Stimulated activated CD4-positive, alpha-beta T cell treated with anti-CD3 and anti-CD28 coated beads, Interleukin-1b, Interleukin-23, amount 100 ng/mL, for 48 hours (primary cell): ENCODE measurements at regions not wholly inside any gene's neighbourhood (a gene's known extent, or its start where the extent isn't known, plus 50 kb on each side); places are given as distances from the start of the nearest gene placed in this dataset.
"Not testable (repeated sequence)": the region's sequence is repeated elsewhere in the genome, so short reads cannot be mapped to it uniquely, and the experiment has no call there.

Source experiments
- DNase-seq: peaks from one replicate; pipeline ENCODE4 v3.0.0-alpha.2; 2020

DNA sequence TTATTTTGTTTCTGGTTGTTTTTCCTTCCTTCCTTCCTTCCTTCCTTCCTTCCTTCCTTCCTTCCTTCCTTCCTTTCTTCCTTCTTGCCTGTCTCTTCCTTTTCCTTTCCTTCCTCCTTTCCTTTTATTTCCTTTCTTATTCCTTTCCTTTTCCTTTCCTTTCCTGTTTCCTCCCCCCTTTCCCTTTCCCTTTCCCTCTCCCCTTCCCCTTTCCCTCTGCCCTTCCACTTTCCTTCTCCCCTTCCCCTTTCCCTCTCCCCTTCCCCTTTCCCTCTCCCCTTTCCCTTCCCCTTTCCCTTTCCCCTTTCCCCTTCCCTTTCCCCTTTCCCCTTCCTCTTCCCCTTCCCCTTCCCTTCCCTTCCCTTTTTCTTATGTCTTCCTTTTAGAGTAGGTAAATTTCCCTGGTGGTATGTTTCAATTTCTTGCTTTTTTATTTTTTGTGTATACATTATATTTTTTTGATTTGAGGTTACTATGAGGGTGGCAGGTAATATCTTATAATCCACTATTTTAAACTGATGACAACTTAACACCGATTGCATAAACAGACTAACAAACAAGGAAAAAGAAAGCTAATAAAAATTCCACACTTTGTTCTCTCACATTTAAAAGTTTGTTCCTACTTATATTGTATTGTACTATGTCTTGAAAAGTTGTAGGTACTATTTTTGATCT, 311.0 kb upstream of the FSHR start:
- no peak for DNase-seq

DNA sequence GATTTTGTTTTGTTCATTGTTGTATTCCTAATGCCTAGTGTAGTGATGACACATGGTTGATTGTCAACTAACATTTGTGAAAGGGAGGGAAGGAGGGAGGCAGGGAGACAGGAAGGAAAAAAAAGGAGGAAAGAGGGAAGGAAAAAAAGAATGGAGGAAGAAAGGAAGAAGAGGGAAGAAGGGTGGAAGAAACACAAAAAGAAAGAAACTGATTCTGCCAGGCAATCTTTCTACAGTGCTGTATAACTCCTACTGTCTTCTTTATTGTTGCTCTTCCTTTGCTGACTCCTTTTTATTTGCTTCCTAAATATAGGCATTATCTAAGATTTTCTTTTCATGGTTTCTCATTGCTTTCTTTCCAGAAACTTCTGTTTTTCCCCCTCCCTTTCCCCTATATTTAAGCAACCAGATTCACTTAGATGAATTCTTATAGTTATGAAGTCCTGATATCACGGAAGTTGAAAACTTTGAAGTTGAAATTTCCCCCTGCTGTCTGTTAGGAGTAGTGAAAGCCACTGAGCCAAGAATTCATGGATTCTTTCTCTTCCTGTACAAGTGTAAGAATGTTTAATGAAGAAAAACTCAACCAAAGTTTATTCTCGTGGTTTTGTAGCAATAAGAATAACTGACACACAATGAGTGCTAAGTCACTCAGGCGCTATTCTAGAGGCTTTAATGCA, 305.1 kb upstream of the FSHR start:
- DNase-seq = no peak

DNA sequence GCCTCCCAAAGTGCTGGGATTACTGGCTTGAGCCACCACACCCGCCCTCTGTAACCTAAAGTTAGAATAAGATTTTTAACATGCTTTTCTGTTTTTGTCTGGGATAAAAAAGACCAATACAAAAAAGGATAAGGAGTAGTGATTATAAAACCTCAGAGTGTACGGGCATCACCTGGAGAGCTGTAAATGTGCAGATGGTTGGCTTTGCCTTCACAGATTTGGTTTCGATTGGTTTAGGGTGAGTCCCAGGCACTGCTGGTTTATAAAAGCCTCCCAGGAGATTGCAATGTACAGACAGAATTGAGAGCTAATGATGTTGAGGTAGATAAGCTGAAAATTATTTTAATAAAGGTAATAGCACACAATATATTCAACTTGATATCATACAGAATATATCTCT, 289.7 kb upstream of the FSHR start:
- DNase-seq = no peak

DNA sequence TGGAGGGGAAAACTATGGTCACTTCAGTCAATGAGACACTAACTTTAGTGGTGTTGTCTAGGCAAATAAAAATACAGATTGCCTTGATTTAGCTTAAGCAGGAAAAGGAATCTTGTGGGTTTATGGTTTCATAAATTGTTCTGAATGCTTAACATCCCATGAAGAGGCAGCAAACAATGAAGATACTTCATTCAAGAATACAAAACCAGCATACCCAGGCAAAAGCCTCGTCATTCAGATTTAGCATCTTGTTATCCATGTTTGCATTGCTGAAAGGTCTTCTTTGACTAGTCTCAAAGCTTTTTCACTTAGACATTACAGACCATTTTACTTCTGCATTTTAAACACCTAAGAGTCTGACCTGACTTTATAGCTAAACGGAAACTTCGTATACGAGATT, 272.7 kb upstream of the FSHR start:
- no peak for DNase-seq

DNA sequence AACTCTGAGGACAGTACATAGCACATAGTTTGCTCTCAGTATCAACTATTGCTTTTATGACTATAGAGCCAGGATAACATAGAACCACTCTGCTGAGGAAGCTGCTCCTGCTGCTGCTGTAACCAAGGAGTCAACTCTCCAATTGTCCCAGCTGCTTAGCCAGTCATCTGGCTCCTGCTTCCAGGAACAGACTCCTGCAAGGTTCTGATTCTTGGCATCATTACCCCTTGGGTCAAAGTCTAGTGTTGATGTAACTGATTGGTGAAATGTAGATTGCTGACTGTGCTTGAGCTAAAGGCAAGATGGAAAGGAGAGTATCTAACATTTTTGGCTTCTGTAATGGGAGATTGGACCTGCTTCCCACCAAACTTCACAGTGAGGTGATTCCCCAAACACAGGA, 261.9 kb upstream of the FSHR start:
- no peak for DNase-seq

DNA sequence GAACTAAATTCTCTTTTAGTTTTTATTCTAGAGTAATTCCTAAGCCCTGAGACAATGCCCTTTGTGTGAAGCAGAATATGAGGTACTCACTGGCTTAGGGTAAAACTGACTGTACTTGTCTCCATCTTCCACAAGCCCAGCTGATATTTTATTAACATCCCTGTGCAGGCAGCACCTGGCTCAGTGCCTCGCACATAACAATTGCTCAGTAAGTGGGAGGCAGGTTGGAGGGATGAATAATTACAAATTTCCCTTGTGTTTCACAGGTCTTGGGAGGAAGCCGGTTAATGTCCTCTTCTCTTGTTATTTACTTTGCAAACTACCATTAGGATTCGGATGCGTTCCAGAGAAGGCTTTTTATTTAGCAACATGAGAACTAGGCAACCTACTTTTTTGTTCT, 249.8 kb upstream of the FSHR start:
- DNase-seq = no peak

DNA sequence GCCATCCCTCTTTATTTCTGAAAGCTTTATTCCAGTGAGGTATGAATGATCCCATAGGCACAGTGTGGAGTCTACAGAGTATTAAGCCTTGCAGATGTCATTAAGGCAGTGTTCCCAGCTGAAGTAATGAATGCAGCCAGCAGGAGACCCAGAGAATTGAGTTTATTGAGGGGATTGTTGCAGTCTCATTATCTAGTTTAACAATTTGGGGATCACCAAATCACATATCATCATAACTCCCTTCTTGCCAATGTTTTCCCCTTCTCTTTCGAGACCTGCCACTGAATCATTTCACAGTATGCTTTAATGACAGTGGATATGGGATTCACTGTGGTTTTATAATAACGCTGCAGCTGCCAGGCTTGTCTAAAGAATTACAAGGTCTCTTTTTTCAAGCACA, 249.3 kb upstream of the FSHR start:
- no peak for DNase-seq

DNA sequence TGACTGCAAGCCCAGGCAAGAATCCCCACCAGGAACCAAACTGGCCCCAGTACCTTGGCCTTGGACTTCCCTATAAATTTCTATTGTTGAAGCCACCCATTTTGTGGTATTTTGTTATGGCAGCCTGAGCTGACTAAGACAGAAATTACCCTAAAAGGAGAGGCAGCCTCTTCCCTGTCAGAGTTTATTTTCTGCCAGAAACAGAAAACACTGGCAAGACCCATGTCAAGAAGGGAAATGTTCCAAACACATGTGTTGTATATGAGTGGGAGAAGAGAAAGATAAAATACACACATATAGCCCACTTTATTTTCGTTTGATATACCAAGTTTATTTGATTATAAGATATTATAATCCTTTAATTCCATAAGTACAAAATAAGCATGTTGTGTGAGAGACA, 225.1 kb upstream of the FSHR start:
- no peak for DNase-seq

DNA sequence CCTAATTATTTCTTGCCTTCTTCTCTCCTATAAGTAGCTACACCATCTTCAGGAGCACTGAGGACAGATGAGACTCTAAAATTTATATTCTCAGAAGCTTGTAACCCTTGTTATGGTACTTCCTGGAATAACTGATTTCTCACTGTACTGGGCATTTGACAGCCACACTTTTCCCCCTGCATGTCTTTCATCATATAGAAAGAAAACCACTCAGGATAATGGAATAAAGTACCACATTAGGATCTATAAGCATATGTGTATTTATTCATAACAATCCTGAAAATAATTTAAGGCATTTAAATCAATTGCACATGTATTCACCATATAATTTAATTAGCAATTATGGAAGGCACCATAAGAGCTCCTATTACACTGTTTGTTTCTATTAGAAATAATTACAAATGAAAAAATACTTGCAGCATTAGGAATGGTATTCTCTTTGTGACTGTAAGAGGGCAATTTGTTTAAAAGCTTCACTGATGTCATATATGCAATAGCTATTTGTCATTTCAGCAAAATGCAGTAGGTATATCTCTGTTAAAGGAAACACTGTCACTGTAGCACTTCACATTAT, 216.9 kb upstream of the FSHR start:
- DNase-seq = no peak

DNA sequence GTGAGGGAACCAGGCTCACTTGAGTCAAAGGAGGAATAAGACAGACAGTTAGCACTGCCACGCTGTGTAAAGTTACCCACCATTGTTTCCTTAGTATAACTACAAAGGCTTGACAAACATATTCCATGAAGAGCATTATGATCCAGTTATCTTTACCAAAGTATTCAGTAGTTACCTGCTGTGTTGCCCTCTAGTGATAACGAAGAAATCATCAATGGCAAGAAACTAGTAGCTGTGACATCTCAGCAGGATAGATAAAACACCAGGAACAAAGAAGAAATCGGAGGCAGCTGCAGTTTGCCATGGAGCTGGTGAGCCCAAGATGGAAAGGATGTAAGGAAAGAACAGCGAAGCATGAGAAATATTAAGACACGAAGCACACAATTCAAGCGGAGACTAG, 215.3 kb upstream of the FSHR start:
- no peak for DNase-seq

DNA sequence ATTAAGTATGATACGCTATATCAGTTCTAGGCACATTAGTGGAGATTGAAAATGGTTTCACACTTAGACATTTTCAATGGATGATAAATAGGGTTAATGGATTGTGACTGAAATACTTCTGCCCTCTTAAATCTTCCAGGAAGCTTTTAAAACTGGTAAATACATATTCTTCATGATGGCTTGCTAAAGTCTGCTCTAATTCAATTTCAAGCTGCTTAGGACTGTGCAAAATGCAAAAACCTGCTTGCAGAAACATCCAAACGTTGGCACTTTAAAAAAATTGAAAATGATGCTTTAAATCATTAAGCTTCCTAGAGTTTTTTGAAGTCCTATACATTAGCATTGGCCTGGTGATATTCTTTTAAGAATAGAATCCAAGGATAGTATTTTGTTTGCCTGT, 214.8 kb upstream of the FSHR start:
- DNase-seq = no peak

DNA sequence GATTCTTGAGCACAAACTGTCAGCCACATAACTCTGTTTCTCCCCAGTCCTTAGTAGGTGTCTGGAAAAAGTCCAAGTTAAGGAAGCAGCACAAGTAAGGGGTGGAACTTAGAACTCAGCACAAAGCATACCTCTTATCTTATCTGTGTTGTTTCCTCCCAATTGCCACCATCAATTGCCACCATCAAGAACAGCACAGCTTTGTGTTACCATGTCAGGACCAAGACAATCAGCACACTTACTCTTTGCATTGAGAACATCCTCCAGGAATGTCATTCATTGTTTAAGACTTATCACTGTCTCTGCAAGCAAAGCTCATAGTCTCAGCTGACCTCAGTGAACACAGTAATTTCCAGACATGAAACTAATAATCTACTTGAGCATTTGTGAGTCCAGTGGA, 212.7 kb upstream of the FSHR start:
- DNase-seq = no peak

DNA sequence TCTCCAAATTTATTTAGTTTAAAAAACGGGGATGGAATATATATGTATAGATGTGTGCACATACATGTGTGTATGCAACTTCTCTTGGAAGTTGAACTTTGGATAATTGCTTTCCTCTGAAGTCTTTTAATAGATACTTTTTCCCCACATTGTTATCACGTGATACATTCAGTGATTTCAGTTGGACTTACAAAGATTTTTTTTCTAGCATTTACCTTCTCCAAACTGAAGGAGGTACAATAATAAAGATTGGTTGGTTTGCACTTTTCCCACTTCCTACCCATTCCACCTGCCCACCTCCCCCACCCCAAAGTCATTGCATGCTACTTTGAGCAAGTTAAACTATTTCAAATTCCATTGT, 206.1 kb upstream of the FSHR start:
- DNase-seq = no peak

DNA sequence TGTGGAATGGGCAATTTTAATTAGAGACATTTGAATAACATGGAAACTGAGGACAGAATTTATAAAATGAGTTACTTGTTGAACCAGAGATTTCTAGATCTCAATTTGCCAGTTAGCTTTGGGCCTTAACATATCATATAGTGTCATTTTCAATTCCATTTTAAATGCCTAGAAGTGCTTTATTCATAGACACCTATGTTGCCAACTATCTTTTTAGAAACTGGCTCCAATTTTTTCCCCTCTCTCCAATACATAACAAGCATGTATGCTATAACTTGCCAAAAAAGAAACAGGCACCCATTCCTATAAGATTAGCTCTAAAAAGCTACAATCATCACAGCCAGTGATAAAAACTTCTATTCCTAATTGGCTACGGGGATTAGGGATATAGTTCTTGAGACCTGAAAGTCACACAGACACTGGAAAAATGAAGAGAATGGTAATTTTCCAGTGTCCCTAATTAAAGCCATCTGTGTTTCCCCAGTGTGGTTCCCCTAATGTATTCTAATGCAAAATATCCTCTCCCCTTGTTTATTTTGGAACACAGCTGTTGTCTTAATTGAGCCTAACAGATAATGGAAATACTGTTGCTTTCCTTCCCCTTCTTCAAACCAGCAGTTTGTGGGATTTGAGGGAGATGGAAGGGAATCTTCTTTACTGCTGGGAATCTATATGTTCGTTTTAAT, 205.5 kb upstream of the FSHR start:
- no peak for DNase-seq

DNA sequence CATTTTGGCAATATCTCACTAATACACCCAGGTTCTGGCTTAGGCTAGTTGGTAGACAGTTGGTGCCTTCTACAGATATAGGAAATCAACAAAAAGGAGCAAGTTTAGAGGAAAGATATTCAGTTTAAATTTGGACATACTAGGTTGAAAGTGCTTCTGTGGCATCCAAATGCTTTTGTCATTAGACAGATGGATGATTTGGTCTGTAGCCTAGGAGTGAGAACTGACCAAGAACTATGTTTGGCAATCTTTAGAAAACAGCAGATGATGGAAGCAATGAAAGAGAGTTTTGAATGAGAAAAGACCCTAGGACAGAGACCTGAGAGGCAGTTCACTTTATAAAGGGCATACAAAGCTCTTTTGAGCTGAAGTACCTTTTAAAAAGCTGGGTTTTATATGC, 201.3 kb upstream of the FSHR start:
- DNase-seq = no peak

DNA sequence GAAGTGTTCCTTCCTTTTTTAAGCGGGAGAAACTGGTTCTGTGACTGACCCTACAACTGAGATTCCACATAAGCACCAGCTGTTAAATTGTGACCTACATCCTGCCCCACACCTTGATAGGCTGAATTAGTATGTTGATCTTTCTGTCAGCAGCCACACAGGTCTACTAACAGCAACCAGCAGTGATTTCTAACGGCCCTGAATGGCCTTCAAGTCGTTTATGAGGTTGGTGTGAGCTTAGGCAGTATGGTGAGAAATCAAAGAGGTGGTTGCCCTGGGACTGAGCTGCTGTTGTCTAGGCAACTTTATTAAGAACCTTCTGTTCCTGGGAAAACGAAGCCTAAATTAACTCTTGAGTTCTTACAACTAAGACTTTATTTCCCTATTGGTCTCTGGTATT, 197.2 kb upstream of the FSHR start:
- no peak for DNase-seq

DNA sequence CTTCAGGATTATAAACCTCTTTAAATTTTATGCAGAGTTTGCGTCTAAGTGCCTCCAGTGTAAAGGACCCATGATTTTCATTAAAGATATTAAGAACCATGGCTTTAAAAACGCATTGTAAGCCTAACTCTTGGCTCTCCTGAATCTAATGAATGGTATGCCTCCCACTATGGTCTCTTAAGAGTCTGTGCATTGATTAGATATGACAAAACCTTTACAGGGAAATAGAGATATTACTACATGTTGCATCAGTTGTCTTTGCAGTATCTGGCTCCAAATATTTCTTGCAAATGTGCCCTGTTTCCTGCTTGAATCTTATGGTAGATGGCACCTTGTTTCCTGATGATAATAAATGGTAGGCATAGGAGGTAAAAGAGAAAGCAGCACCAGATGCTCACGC, 189.3 kb upstream of the FSHR start:
- no peak for DNase-seq

DNA sequence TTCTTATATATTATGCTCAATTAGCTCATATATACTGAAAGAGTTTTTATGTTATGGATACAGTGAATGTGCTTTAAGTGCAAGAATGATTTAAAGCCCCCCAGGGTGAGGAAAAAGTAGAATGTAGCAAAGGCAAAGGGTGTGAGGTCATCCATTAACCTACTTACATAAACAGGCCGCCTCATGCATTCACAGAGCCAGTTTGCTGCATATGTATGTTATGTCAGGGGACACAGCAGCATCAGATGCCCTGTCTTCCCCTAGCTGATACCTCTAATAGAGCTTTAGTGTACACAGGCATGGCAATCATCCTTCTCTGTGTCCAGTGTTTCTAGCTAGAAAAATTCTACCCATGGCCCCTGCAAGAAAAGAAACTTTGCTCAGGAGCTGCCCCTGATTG, 187.8 kb upstream of the FSHR start:
- no peak for DNase-seq

DNA sequence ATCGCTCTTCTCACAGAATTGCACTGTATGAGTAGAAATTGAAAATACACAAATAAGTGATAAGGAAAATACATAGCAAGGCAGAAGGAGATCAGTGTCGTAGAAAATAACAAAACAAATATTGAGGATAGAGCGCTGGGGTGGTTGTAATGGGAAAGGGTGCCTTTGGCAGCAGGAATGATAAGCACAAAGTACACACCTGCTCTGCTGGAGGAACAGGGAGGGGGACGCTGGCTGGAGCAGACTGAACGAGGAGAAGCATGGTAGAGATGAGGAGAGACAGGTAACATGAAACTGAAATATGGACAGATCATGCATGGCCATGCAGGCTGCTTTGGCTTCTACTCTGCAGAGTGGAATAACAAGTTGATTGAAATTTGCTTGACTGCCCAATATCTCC, 181.2 kb upstream of the FSHR start:
- DNase-seq = no peak

DNA sequence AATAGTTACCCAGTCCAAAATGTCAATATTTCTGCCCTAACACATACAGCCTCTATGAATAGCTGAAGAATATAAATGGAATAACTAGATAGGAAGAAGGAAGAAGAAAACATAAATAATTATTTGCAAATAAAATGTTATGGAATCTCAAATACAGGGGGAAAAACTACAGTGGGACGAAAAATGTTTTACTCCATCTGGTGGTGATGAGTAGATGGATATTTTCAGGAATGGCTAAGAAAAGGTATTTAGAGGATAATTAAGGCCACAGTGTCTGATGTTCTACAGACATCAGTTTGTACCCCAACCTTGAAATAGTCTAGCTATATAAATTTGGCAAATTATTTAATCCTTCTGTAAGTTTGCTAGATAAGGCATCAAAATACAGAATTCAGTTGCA, 178.1 kb upstream of the FSHR start:
- DNase-seq = no peak

DNA sequence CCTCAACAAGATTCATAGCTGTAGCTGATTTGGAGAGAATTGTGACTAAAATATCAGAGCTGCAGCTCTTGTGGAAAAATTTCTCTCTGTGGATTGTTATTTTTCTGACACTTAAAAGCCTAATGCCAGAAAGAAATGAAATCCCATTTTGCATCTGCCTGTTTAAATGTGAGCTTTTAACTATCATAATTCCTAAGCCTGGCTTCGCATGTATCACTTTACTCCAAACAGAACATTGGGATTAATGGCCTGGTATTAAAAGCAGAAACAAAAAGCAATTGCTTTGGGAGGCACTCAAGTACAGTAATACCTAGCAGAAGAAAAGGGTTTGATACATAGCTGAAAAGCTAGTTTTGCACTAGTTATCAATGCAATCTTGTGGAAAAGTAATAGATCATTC, 164.2 kb upstream of the FSHR start:
- DNase-seq = no peak

DNA sequence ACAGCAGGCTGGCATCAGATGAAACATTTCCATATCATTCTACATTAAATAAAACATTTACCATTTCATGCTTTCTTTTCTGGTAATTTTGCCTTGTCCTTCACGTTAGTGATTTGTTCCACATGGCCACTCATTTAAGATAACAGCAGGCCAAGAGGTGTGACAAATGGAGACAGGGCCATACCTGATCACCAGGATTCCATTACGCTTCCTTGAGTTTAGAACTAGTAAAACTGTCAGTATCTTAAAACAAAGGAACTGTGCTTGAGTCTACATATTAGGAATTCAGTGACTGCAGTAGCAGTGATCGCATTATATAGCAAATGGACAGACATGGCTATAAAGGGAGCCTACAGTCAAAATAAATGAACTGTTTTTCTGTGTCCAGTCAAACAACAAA, 155.1 kb upstream of the FSHR start:
- no peak for DNase-seq

DNA sequence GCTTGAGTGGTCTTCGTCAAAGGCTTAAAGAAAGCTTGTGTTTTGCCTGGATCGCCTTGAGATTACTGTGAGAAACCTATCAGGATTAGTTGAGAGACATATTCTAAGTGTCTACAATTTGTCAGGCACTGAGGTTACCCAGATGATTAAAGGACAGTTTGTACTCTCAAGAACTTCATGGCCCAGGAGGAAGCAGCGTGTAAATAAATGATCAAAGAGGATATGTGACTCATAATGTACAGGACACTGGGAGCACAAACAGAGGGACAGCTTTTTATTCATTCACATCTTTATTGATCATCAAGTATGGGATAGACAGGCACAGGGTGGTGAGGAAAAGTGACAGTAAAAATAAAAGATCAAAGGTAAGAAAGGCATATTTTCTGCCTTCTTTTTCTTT, 152.6 kb upstream of the FSHR start:
- DNase-seq = no peak

DNA sequence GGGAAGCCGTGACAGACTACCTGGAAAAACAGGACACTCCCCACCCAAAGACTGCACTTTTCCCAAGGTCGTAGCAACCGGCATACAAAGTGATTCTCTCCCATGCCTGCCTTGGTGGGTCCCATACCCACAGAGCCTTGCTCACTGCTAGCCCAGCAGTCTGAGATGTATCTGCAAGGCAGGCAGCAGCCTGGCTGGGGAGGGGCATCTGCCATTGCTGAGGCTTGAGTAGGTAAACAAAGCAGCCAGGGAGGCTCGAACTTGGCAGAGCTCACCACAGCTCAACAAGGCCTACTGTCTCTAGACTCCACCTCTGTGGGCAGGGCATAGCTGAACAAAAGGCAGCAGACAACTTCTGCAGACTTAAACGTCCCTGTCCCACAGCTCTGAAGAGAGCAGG, 144.4 kb upstream of the FSHR start:
- not testable (repeated sequence) for DNase-seq
